ENCODE measurements at regions not wholly inside any gene's neighbourhood (a gene's known extent, or its start where the extent isn't known, plus 50 kb on each side); places are given as distances from the start of the nearest gene placed in this dataset.

GRCh38 chr11:109762546-109762945 is 330.6 kb upstream of the ZC3H12C start:
- no peak for TF ChIP-seq CTCF (IDR thresholded peaks at IDR 0.05; ENCODE audit: unreplicated experiment)
- Mint-ChIP-seq H3K4me1 (ENCODE audit: unreplicated experiment) (peaks cover 5% of the 10 kb centered on the region), H3K4me3 (ENCODE audit: unreplicated experiment) (no peak overlapping the region), H3K27me3 (ENCODE audit: unreplicated experiment) (peaks cover 2% of the 10 kb centered on the region), H3K9me3 (ENCODE audit: unreplicated experiment) (no peaks in the 10 kb centered on the region), H3K36me3 (ENCODE audit: low read depth, unreplicated experiment) (no peaks in the 10 kb centered on the region), H3K27ac (ENCODE audit: unreplicated experiment) (no peak overlapping the region)
- DNase-seq (ENCODE audit: low spot score): no peak

GRCh38 chr11:109765709-109766311 is 327.4 kb upstream of the ZC3H12C start:
- no peak for TF ChIP-seq CTCF (IDR thresholded peaks at IDR 0.05; ENCODE audit: unreplicated experiment)
- H3K4me1 Mint-ChIP-seq (ENCODE audit: unreplicated experiment): peaks cover 5% of the 10 kb centered on the region
- no peak overlapping the region for H3K4me3 Mint-ChIP-seq (ENCODE audit: unreplicated experiment)
- peaks cover 2% of the 10 kb centered on the region for H3K27me3 Mint-ChIP-seq (ENCODE audit: unreplicated experiment)
- no peak for DNase-seq (ENCODE audit: low spot score)
- H3K27ac Mint-ChIP-seq (ENCODE audit: unreplicated experiment): no peak overlapping the region
- no peaks in the 10 kb centered on the region for H3K36me3 Mint-ChIP-seq (ENCODE audit: low read depth, unreplicated experiment)
- H3K9me3 Mint-ChIP-seq (ENCODE audit: unreplicated experiment): no peaks in the 10 kb centered on the region

GRCh38 chr11:109769858-109770257 is 323.3 kb upstream of the ZC3H12C start:
- H3K36me3 Mint-ChIP-seq (ENCODE audit: low read depth, unreplicated experiment): no peaks in the 10 kb centered on the region
- no peak for DNase-seq (ENCODE audit: low spot score)
- H3K4me3 Mint-ChIP-seq (ENCODE audit: unreplicated experiment): no peak overlapping the region
- no peak for TF ChIP-seq CTCF (IDR thresholded peaks at IDR 0.05; ENCODE audit: unreplicated experiment)
- no peak overlapping the region for H3K27ac Mint-ChIP-seq (ENCODE audit: unreplicated experiment)
- H3K27me3 Mint-ChIP-seq (ENCODE audit: unreplicated experiment): peaks cover 2% of the 10 kb centered on the region
- no peaks in the 10 kb centered on the region for H3K4me1 Mint-ChIP-seq (ENCODE audit: unreplicated experiment)
- no peaks in the 10 kb centered on the region for H3K9me3 Mint-ChIP-seq (ENCODE audit: unreplicated experiment)

- Mint-ChIP-seq H3K27ac (ENCODE audit: unreplicated experiment) (no peak overlapping the region), H3K4me3 (ENCODE audit: unreplicated experiment) (no peak overlapping the region)
- TF ChIP-seq CTCF (IDR thresholded peaks at IDR 0.05; ENCODE audit: unreplicated experiment): no peak
These were observed 322.9 kb upstream of the ZC3H12C start for GRCh38 chr11:109770323-109770722.

GRCh38 chr11:109772892-109773291 is 320.3 kb upstream of the ZC3H12C start:
- H3K4me3 Mint-ChIP-seq (ENCODE audit: unreplicated experiment): no peak overlapping the region
- H3K4me1 Mint-ChIP-seq (ENCODE audit: unreplicated experiment): no peaks in the 10 kb centered on the region

More at GRCh38 chr11:109770323-109770722, 322.9 kb upstream of the ZC3H12C start:
- Mint-ChIP-seq H3K27me3 (ENCODE audit: unreplicated experiment) (peaks cover 2% of the 10 kb centered on the region), H3K4me1 (ENCODE audit: unreplicated experiment) (no peaks in the 10 kb centered on the region), H3K36me3 (ENCODE audit: low read depth, unreplicated experiment) (no peaks in the 10 kb centered on the region), H3K9me3 (ENCODE audit: unreplicated experiment) (no peaks in the 10 kb centered on the region)
- no peak for DNase-seq (ENCODE audit: low spot score)

More at GRCh38 chr11:109772892-109773291, 320.3 kb upstream of the ZC3H12C start:
- H3K27ac Mint-ChIP-seq (ENCODE audit: unreplicated experiment): no peak overlapping the region
- TF ChIP-seq CTCF (IDR thresholded peaks at IDR 0.05; ENCODE audit: unreplicated experiment): no peak
- no peaks in the 10 kb centered on the region for H3K36me3 Mint-ChIP-seq (ENCODE audit: low read depth, unreplicated experiment)
- no peak for DNase-seq (ENCODE audit: low spot score)
- no peaks in the 10 kb centered on the region for H3K27me3 Mint-ChIP-seq (ENCODE audit: unreplicated experiment)
- no peaks in the 10 kb centered on the region for H3K9me3 Mint-ChIP-seq (ENCODE audit: unreplicated experiment)
